ENCODE measurements at regions not wholly inside any gene's neighbourhood (a gene's known extent, or its start where the extent isn't known, plus 50 kb on each side); places are given as distances from the start of the nearest gene placed in this dataset.

DNA sequence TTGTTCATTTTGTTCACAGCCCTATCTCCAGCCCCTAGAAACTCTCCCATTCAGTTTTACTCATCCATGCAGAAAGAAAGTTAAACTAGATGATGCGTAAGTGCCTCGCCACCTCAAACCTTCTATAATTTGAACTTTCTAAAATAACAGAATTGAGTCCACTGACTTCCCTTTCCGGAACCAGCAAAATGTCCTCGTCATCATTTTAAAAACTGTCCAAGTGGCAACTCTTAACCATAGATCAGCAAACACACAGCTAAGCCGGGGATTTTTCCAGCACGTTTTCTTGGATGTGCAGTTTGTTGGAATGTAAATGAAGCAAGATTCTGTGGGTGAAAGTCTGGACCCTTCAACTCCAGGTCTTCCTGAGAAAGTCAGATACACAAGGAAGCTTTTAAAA lies 369.7 kb upstream of the ERCC4 start:
- DNase-seq (ENCODE audit: low read depth): no peak

DNA sequence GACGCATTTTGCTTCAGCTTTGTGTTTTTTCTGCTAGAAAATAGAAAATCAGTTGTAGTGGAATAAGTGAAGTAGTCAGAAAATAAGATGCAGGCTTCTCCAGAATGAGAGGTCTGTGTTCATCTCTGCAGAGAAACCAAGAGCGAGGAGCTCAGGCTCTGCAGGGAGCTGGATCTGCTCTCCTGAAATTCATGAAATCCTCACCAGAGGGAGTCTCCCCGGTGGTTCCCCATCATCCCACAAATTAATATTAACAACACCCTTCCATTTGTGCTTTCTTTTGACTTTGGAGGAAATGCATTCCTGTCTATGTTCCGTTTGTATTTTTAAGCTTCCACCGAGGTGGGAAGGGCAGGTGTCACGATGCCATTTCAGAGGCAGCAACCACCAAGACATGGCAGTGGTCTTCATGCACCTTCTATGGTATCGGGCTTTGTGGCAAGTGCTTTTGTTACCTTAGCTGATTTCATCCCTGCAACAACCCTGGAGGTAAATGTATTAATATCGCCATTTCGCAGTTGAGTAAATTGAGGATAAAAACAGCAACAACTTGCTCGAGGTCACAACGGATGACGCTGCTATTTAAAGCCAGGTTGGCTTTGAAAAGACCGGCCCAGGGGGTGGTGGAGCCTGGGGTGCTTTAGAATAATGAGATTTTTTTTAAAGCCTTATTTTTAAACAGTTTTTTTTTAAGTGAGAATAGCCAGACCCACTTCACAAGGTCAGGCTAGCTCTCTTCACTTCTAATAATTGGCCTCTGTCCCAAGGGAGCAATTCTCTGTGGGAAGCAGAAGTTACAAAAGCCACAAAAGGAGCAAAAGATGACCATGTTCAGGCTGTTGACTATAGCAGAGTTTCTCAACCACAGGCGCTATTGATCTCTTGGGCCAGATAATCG lies 367.6 kb upstream of the ERCC4 start:
- no peak for DNase-seq (ENCODE audit: low read depth)

DNA sequence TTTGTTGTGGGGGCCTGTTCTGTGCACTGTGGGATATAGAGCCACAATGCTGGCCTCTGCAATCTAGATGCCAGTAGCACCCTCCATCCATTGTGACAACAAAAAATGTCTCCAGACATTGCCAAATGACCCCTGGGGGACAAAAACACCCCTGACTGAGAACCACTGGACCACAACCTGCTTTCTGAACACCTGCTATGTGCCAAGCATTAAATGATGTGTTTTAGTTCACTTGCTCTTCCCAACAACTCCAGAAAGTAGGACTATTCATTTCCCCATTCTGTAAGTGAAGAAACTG lies 367.0 kb upstream of the ERCC4 start:
- no peak for DNase-seq (ENCODE audit: low read depth)

DNA sequence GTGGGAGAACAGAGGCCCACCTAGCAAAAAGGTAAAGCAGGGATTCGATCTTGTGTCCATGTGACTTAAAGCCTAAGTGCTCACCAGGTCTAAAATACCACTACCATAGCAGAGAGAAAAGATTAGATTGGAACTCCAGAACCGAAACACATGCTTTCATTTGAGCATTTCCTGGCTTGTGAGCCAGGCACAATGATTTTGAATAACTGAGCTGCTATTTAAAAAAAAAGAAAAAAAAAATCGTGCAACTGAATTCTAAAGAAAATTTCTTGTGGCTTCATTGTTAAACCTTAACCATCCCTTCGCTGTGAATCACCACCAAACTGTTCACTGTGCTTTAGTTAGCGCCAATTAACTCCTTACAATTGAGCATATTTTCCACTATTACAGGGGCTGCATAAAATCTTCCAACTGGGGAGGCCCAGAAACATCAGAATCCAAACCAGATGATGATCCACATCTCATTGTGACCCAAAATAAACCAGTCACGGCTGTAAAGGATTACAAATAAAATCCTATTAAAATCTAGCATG lies 366.4 kb upstream of the ERCC4 start:
- DNase-seq (ENCODE audit: low read depth): no peak

DNA sequence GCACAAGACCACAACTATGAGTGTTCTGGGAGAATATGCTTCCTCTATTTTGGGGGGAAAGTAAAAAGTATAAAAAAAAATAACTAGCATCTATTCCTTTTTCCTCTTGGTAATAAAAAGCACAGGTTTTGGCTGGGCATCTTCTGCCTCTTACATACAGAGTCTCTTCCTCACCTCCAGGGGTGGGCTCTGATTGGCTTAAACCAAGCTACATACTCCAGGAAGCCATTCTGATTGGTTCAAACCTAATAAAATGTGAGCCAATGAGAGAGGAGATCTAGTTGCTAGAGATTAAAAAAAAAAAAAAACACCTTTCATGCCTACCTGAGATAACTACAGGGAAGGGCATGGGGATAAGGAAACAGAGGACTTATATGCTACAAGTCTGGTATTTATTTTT lies 365.9 kb upstream of the ERCC4 start:
- DNase-seq (ENCODE audit: low read depth): no peak

DNA sequence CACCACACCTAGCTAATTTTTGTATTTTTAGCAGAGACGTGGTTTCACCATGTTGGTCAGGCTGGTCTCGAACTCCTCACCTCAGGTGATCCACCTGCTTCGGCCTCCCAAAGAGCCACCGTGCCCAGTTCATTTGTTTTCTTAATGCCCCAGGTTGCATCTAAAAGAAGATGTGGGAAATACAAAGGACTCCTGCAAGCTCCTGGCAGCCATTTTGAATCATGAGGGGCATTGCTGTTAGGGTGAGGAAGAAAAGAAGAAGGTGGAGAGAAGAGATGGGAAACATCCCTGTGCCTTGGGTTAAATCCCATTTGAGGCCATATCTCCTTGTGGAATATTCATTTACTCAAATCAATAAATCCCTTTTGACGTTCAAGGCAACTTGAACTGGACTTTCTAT lies 365.3 kb upstream of the ERCC4 start:
- DNase-seq (ENCODE audit: low read depth): no peak

DNA sequence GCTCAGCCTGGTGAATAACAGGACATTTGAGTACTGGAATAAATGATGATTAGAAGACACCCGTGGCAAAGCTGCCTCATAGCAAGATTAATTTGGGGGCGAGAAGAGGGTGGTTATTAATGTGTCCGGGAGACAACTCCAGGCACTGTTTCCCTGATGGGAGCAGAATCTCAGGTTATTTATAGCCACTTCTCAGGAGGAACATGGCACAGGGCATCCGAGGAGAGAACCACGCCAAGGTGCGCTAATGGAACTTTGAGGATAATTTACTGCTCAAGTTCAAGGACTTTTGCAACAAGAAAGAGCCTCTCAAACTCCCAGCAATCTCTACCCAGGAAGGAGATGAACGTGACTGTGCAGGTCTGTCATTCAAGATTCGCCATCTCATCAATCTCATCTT lies 362.5 kb upstream of the ERCC4 start:
- DNase-seq (ENCODE audit: low read depth): no peak

DNA sequence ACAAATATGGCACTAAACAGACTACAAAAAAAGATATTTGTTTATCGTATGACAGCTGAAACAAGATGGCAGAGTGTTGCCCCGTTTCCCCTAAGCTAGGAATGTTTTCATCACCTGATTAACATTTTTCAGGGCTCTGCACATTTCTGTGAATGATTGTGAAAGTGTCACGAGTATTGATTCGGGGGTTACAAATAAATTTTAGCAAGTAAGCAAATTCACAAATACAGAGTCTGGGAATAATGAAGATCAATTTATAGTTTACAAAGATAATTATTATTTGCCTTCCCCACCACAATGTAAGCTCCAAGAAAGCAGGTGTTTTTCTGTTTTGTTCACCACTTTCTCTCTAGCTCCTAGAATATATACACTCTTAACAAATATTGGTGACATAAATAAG lies 361.2 kb upstream of the ERCC4 start:
- no peak for DNase-seq (ENCODE audit: low read depth)

DNA sequence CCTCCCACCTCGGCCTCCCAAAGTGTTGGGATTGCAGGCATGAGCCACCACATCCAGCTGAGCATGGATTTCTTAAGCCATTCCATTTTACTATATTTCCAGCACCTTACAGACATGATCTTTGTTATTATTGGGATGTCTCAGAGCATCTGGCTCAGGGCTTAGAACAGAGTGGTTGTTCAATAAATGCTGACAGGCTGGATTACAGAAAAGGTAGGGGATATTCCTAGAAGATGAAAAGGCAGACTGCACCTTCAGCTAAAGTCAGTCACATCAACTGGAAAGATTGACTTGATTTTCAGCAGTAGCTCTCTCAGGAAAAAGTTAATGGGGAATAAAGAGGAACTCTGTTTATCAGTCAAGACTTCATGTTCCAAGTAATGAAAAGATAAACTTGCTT lies 360.3 kb upstream of the ERCC4 start:
- no peak for DNase-seq (ENCODE audit: low read depth)

DNA sequence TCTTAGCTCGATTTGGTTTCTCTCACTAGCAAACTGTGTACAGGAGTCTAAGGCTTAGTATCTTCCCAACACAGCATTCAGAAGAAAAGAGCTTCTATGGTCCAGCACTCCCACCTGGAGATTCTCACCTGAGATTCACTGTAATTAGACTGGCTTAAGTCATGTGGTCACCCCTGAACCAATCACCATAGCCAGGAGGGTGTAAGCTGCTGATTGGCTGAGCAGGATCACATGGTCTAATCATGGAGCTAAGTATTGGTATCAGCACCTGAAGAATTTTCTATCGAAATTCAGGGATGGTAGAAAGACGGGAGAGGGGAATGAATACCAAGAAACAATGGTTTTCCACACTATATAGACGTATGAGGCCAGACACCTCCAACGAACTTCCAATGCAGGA lies 359.8 kb upstream of the ERCC4 start:
- no peak for DNase-seq (ENCODE audit: low read depth)

DNA sequence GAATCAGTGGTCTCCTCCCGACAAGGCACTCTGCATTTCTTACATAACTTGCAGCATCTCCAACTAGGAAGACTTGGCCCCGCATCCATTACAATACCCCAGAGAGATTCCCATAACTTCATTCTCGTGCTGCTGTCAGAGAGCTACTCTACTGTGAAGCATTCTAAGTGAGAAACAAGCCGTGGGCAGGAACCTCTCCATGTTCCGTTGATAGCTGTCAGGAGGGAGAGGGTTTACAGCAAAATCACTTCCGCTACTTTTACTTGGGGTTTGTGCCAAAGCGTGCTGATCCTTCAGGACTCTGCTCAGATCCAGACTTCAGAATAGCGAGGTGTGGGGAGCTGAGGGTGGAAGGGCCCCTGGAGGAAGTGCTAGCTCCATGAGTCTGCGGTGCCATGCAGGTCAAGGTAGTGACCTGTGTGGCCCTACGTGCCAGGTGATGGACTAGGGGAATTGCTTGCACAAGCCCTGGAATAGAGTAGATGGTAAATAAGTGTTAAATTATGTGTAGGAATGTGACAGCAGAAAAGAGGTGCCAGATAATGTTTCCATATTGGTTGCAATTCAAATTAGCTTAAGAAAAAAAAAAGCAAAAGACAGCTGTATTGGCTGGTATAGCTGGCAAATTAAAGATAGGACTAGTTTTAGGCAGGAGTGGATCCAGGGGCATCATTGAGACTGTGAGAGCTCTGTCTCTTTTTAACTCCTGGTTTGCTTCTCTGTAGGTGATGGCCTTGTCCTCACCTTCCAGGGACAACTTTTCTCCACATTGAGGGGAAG lies 358.5 kb upstream of the ERCC4 start:
- DNase-seq (ENCODE audit: low read depth): no peak

DNA sequence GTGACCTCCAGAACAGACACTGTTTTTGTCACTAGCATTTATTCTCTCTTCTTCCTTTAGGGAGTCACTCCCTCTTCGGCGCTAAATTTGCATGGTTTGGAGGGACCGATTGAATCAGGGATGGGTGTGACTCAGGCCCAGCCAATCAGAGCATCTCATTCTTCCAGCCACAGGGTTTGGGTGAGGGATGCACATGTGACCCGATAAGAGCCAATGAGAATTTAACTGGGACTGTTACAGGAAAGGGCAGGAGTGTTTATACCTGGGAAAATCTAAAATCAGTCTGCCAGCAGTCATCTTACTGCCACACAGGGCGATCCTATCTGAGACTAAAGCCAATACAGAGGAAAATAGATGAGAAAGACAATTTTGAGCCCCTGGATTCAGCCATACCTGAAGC lies 351.2 kb upstream of the ERCC4 start:
- no peak for DNase-seq (ENCODE audit: low read depth)

DNA sequence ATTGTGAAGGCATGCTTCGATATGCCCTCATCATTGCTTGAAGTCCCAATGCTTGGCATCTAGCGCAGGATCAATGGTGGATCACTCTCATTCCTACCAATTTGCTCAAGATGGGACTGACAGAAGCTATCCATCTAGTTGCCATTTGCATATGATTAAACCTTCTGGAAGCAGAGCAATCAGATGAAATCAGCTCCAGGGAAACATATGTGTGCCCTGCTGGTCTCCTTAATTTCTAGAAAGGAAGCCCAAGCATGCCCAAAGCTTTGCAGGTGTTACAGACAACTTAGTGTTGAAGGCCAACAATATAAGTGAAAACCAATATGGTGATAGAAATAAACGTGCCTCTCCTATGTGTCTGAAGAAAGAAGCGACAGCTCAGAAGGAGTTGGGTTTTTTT lies 350.0 kb upstream of the ERCC4 start:
- DNase-seq (ENCODE audit: low read depth): no peak

DNA sequence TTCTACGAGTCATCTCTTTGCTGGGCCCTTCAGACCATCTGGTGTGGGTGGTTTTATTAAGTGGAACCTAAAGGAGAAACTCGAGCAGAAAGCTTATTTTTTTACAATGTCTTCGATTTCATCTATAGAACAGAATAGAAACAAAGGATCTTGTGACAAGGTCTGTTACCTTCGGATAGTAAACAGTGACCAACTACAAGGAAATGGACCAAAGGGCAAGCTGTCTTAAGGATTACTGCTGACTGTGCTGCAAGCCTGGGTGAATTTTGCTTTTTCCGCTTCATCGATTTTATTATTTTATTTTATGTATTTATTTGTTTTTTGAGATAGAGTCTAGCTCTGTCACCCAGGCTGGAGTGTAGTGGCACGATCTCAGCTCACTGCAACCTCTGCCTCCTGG lies 348.9 kb upstream of the ERCC4 start:
- no peak for DNase-seq (ENCODE audit: low read depth)

DNA sequence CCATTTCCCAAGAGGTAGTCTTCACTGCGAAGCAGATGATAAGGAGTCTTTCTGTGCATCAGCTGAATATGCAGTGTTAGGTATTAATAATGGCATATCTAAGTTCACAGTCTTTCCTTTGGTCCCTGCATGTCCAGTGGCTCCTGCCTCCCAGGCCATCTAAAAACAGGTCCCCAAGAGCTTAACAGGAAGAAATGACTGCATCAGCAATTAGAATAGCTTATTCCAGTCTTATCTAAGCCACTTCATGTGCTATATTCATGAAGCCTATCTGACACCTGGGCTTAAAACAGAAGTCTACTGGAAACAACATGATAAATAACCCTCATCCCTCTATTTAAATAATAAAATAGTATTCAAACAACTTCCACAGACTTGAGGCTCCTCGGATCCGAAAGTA lies 346.1 kb upstream of the ERCC4 start:
- DNase-seq (ENCODE audit: low read depth): no peak

DNA sequence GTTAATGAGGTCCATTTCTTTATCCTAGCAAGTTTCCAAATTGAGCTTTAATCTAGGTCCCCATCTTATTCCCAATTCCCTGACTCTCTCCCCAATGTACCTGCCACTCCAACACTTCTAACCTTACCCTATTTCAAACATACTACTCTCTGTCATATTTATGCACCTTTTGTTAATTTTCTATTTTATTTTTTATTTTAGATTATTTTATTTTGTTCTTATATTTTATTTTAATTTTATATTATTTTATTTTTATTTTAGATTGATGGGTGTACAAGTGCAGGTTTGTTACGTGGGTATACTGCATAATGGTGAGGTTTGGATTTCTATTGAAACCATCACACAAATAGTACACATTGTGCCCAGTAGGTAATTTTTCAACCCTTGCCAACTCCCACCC lies 333.9 kb upstream of the ERCC4 start:
- DNase-seq (ENCODE audit: low read depth): no peak

DNA sequence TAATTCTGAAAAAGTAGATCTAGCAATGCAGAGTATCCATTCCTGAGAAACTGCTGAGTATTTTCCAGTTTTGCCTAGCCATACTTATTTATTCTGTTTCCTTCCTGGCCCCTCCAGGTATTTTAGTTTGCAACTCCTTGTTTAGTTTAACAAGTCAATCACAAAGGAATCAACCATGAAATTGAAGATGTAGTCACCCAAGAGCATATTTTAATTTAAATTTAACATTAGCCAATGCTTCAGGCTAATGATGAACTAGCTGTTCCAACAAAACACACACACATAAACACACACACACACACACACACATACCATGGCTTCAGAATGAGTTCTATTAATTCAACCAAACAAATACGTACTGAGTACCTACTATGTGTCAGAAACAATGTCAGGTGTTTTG lies 332.8 kb upstream of the ERCC4 start:
- DNase-seq (ENCODE audit: low read depth): no peak

DNA sequence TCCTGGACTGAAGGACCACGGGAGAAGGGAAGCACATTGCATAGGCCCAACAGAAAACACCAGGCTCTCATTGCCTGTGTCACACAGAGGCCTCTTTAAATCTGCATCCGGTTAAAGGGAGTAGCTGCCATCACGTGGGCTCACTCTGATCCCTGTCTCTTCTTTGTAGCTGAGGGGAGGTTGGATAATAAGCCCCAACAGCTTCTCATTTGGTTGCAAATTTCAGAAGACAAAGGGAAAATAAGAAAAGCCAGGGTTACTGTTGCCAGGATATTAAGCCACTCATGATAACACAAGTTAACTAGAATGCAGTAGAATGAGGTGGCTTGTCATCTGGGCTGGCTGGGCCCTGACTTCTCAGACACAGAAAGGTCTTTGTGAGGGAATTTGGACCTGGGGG lies 325.1 kb upstream of the ERCC4 start:
- no peak for DNase-seq (ENCODE audit: low read depth)

DNA sequence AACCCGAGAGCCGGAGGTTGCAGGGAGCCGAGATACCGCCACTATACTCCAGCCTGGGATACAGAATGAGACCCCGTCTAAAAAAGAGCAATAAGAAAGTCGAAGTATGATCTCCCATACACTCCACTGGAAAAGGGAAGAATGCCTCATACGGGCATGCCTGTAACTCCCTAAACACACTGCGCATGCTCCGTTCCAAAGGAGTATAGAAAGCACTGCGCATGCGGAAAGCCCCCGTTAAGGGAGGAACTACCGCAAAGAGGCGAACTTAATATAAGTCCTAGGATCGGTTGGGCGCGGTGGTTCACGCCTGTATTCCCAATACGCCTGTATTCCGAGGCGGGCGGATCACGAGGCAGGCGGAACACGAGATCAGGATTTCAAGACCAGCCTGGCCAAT lies 313.1 kb upstream of the ERCC4 start:
- no peak for DNase-seq (ENCODE audit: low read depth)

DNA sequence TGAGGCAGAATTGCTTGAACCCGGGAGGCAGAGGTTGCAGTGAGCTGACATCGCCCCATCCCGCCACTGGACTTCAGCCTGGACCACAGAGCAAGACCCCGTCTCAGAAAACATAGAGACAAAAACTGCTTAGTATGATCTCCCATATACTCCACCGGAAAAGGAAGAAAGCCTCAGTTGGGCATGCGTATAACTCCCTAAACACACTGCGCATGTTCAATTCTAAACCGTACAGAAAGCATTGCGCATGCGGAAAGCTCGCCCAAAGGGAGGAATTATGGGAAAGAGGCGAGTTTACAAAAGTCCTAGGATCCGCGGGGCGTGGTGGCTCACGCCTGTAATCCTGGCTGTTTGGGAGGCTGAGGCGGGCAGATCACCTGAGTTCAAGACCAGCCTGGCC lies 312.7 kb upstream of the ERCC4 start:
- DNase-seq (ENCODE audit: low read depth): no peak

DNA sequence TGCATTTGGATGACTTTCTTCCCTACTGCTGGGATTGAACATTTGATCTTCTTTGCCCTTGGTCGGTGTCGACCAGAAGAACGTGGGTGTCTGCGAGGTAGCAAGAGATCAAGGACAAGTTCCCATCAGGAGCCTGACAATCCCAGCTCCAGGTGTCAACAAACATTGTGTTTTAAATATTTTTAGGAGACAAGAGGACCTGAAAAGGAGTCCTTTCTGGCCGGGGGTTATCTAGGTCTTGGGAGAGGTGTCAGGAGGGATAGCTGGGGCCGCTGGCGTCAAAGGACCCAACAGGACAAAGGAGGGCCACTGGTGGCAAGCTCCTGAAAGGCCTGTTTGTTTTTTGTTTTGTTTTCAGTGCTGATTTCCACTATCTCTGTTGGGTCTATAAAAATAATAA lies 308.4 kb upstream of the ERCC4 start:
- DNase-seq (ENCODE audit: low read depth): no peak

DNA sequence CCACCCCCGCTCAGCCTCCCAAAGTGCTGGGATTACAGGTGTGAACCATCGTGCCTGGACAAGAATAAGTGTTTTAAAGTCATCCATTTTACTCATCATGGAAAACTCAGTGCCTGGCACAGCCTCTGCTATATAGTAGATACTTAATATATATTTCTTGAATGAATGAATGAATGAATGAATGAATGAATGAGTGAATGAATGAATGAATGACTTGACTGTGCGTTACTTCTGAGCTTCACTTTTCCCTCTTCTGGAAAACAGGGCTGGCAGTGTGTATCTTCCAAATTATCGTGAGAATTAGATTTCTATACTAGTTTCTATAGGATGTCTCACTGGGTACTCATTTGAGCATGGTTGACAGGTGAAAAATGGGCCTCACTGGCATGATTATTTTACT lies 307.3 kb upstream of the ERCC4 start:
- no peak for DNase-seq (ENCODE audit: low read depth)

DNA sequence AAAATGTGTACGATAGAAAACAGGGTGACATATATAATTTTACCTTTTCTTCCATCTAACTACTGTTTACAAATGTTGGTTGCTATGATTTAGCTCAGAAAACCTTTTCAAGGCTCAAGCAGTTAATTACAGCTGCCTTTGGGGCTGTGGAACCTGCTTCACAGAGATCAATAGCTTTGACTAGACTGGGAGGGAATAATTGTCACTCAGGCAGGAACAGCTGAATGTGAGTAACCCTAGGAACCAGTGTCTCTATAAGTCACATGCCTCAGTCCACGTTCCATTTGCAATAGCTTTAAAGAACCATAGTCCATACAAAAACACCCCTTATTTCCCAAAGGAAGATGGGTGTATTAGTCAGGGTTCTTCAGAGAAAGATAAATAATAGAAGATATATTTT lies 306.8 kb upstream of the ERCC4 start:
- no peak for DNase-seq (ENCODE audit: low read depth)
